ENCODE measurements at regions not wholly inside any gene's neighbourhood (a gene's known extent, or its start where the extent isn't known, plus 50 kb on each side); places are given as distances from the start of the nearest gene placed in this dataset.
A peak's percentile ranks its signal among the peaks of the same experiment; 100 is the strongest.

DNA sequence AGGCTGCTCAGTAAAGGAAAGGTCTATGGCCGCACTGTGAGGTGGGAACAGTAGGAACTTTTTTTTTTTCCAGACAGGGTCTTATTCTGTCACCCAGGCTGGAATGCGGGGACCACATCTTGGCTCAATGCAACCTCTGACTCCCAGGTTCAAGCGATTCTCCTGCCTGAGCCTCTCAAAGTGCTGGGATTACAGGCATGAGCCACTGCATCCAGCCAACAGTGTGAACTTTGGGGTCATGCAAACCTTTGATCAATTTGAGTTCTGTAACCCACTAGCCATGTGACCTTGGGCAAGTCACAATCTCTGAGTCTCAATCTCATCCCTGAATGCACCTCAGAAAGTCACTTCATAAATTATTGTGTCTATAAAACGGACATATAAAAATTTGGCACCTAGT is 286.8 kb upstream of the CTNNB1 start:
- Histone ChIP-seq H3K36me3 (replicated peaks) (no peaks in the 10 kb centered on the region), H3K27me3 (replicated peaks) (no peaks in the 10 kb centered on the region), H3K4me3 (ENCODE audit: low read depth, low read length) (no peak overlapping the region), H3K27ac (no peak overlapping the region)
- DNase-seq, result no peak
- TF ChIP-seq, protein P1, sequence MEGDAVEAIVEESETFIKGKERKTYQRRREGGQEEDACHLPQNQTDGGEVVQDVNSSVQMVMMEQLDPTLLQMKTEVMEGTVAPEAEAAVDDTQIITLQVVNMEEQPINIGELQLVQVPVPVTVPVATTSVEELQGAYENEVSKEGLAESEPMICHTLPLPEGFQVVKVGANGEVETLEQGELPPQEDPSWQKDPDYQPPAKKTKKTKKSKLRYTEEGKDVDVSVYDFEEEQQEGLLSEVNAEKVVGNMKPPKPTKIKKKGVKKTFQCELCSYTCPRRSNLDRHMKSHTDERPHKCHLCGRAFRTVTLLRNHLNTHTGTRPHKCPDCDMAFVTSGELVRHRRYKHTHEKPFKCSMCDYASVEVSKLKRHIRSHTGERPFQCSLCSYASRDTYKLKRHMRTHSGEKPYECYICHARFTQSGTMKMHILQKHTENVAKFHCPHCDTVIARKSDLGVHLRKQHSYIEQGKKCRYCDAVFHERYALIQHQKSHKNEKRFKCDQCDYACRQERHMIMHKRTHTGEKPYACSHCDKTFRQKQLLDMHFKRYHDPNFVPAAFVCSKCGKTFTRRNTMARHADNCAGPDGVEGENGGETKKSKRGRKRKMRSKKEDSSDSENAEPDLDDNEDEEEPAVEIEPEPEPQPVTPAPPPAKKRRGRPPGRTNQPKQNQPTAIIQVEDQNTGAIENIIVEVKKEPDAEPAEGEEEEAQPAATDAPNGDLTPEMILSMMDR (IDR thresholded peaks at IDR 0.05; ENCODE audit: low read depth, low read length, missing control alignments), result no peak
- in situ Hi-C loops (cut with HindIII; ENCODE audit: low pct_ligation_motif_present, low sequenced_read_pairs), result no loop called here

GRCh38 chr3:40913192-40913591 is 286.1 kb upstream of the CTNNB1 start:
- H3K27ac ChIP-seq, result no peak overlapping the region
- DNase-seq, result no peak
- no peak overlapping the region for H3K4me3 ChIP-seq (ENCODE audit: low read depth, low read length)
- no peaks in the 10 kb centered on the region for H3K36me3 ChIP-seq (replicated peaks)
- in situ Hi-C loops (cut with HindIII; ENCODE audit: low pct_ligation_motif_present, low sequenced_read_pairs), result no loop called here
- H3K27me3 ChIP-seq (replicated peaks), result no peaks in the 10 kb centered on the region
- TF ChIP-seq, protein P1 (IDR thresholded peaks at IDR 0.05; ENCODE audit: low read depth, low read length, missing control alignments), result no peak

DNA sequence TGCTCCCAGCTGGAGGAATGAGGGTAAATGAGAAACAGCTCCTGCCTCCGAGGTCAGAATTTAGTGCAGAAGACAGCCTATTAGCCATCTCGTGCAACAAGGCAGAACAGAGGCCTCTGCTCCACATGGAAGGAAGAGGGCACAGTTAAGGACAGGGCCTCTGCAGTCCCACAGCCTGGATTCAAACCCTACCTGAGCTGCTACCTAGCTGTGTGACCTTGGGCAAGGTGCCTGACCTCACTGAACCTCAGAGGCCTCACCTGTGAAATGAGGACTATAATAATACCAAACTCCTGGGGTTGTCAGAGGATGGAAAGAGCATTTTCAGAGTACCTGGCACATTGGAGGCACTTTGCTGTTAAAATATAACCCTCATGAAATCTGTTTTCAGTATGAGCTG is 285.7 kb upstream of the CTNNB1 start:
- Histone ChIP-seq H3K36me3 (replicated peaks) (no peaks in the 10 kb centered on the region), H3K27ac (no peak overlapping the region), H3K4me3 (ENCODE audit: low read depth, low read length) (no peak overlapping the region), H3K27me3 (replicated peaks) (no peaks in the 10 kb centered on the region)
- in situ Hi-C loops (cut with HindIII; ENCODE audit: low pct_ligation_motif_present, low sequenced_read_pairs), result no loop called here
- DNase-seq, result no peak
- TF ChIP-seq, protein P1 (IDR thresholded peaks at IDR 0.05; ENCODE audit: low read depth, low read length, missing control alignments), result no peak

GRCh38 chr3:40914475-40914874 is 284.8 kb upstream of the CTNNB1 start:
- H3K27me3 ChIP-seq (replicated peaks), result no peaks in the 10 kb centered on the region
- H3K4me3 ChIP-seq (ENCODE audit: low read depth, low read length), result no peak overlapping the region
- TF ChIP-seq, protein P1 (IDR thresholded peaks at IDR 0.05; ENCODE audit: low read depth, low read length, missing control alignments), result no peak
- no peak overlapping the region for H3K27ac ChIP-seq
- H3K36me3 ChIP-seq (replicated peaks), result no peaks in the 10 kb centered on the region
- in situ Hi-C loops (cut with HindIII; ENCODE audit: low pct_ligation_motif_present, low sequenced_read_pairs), result no loop called here
- no peak for DNase-seq

DNA sequence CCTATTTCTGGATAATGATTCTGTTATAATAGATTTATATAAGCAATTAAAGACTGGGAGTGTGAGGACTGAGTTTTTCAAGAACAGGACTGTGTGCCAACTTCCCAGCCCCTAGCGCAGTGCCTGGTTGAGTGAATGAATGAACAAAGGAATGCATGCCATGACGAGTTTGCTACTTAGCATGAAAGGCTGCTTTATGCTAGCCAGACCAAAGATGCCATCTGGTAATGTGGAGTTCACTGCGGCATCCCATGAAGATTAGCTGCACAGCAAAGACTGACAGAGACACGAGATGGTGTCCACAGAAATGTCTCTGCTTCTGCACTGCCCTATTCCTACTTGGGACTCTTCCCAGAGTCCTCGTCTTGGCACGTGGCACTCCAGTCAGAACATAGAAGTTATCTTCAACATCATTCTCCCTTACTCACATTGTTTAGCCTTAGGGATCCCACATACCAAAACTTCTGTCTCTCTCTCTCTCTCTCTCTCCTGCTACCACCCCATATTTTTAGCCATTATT is 283.9 kb upstream of the CTNNB1 start:
- no peak overlapping the region for H3K27ac ChIP-seq

DNA sequence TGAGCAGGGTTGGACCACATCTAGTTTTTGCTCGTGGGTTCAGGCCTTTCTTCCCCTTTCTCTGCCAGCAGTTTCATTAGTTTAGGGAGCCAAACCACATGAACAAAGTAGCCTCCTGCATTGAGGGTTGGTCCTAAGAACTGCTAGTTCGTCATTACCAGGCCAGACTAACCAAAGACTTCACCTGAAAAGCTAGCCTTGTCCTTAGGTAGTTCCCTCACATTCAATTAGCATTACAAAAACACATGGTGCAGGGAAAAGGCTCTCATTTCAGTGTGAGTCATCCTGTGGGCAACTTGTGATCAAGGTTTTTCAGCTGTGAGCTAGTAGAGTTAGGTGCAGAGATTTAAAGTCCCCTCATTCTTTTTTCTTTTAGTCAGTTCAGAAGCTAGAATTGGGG is 279.3 kb upstream of the CTNNB1 start:
- peak; percentile 52 for DNase-seq
- TF ChIP-seq, protein P1 (IDR thresholded peaks at IDR 0.05; ENCODE audit: low read depth, low read length, missing control alignments), result no peak
- H3K27me3 ChIP-seq (replicated peaks), result no peaks in the 10 kb centered on the region
- H3K36me3 ChIP-seq (replicated peaks), result no peaks in the 10 kb centered on the region
- H3K4me3 ChIP-seq (ENCODE audit: low read depth, low read length), result no peak overlapping the region
- H3K27ac ChIP-seq, result no peak overlapping the region
- in situ Hi-C loops (cut with HindIII; ENCODE audit: low pct_ligation_motif_present, low sequenced_read_pairs), result no loop called here

More for the DNA sequence above, 283.9 kb upstream of the CTNNB1 start:
- Histone ChIP-seq H3K27me3 (replicated peaks) (no peaks in the 10 kb centered on the region), H3K36me3 (replicated peaks) (no peaks in the 10 kb centered on the region), H3K4me3 (ENCODE audit: low read depth, low read length) (no peak overlapping the region)
- no peak for DNase-seq
- TF ChIP-seq, protein P1 (IDR thresholded peaks at IDR 0.05; ENCODE audit: low read depth, low read length, missing control alignments), result no peak
- in situ Hi-C loops (cut with HindIII; ENCODE audit: low pct_ligation_motif_present, low sequenced_read_pairs), result no loop called here
